ENCODE measurements at regions not wholly inside any gene's neighbourhood (a gene's known extent, or its start where the extent isn't known, plus 50 kb on each side); places are given as distances from the start of the nearest gene placed in this dataset.
"Not testable (repeated sequence)": the region's sequence is repeated elsewhere in the genome, so short reads cannot be mapped to it uniquely, and the experiment has no call there.

DNA sequence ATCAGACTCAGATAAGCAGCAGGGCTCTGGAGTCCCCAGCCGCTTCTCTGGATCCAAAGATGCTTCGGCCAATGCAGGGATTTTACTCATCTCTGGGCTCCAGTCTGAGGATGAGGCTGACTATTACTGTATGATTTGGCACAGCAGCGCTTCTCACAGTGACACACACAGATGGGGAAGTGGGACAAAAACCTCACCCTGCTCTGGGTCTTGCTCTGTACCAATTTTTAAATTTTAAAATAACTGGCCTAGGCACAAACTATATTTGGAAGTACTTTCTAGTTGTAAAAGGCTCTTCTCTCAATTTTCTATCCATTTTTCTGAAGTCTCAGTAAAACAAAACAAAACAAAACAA is 131.7 kb downstream of the VPREB1 start:
- no peaks in the 10 kb centered on the region for H3K79me1 ChIP-seq (ENCODE audit: insufficient read depth, low read depth, low read length, poor library complexity, severe bottlenecking)
- no peak overlapping the region for H2BK15ac ChIP-seq (ENCODE audit: low read depth, low read length)
- no peak overlapping the region for H3T11ph ChIP-seq (ENCODE audit: low read length)
- H2BK12ac ChIP-seq (ENCODE audit: insufficient read length, low read depth, low read length), result no peak overlapping the region
- WGBS (ENCODE audit: extremely low coverage, insufficient read length, low lambda C conversion rate), result no CpG with 5 or more reads among the region's 3 CpGs
- no peak overlapping the region for H3K9ac ChIP-seq (ENCODE audit: extremely low read depth, insufficient read length, low read length)
- H3K18ac ChIP-seq (ENCODE audit: insufficient read length, low read depth, low read length), result no peak overlapping the region
- no peak overlapping the region for H4K91ac ChIP-seq (ENCODE audit: insufficient read length, low read depth, low read length)
- H3K4me1 ChIP-seq (ENCODE audit: insufficient read depth, low read length), result no peaks in the 10 kb centered on the region
- H3K23me2 ChIP-seq (ENCODE audit: insufficient read length, low read depth, low read length, poor library complexity, severe bottlenecking), result no peaks in the 10 kb centered on the region
- H2AK5ac ChIP-seq (ENCODE audit: insufficient read length, low read length), result no peak overlapping the region
- no peak overlapping the region for H3K14ac ChIP-seq (ENCODE audit: insufficient read depth, low read length)
- no peak overlapping the region for H3K56ac ChIP-seq (ENCODE audit: insufficient read length, low read depth, low read length)
- H3K4ac ChIP-seq (ENCODE audit: low read depth, low read length), result no peak overlapping the region
- H2BK120ac ChIP-seq (ENCODE audit: low read depth, low read length, poor library complexity, severe bottlenecking), result no peak overlapping the region
- H3K4me1 Mint-ChIP-seq, result peaks cover 0 to 9% of the 10 kb centered on the region in 2 experiments; a peak in 2 of 4 replicates
- no peak overlapping the region for H2BK20ac ChIP-seq (ENCODE audit: low read depth, low read length, poor library complexity, severe bottlenecking)
- no peak for DNase-seq
- no peak overlapping the region; a peak in 1 of 7 replicates for H3K27ac Mint-ChIP-seq
- TF ChIP-seq, protein P1, sequence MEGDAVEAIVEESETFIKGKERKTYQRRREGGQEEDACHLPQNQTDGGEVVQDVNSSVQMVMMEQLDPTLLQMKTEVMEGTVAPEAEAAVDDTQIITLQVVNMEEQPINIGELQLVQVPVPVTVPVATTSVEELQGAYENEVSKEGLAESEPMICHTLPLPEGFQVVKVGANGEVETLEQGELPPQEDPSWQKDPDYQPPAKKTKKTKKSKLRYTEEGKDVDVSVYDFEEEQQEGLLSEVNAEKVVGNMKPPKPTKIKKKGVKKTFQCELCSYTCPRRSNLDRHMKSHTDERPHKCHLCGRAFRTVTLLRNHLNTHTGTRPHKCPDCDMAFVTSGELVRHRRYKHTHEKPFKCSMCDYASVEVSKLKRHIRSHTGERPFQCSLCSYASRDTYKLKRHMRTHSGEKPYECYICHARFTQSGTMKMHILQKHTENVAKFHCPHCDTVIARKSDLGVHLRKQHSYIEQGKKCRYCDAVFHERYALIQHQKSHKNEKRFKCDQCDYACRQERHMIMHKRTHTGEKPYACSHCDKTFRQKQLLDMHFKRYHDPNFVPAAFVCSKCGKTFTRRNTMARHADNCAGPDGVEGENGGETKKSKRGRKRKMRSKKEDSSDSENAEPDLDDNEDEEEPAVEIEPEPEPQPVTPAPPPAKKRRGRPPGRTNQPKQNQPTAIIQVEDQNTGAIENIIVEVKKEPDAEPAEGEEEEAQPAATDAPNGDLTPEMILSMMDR (conservative IDR thresholded peaks at IDR 0.05), result no peak
- H3K79me2 ChIP-seq (ENCODE audit: insufficient read depth, low read length), result no peaks in the 10 kb centered on the region
- no peak overlapping the region for H4K8ac ChIP-seq (replicated peaks; ENCODE audit: insufficient read length, low read depth, low read length)
- no peak overlapping the region for H2AFZ ChIP-seq (ENCODE audit: low read length)
- H3K4me3 Mint-ChIP-seq, result no peak overlapping the region
- H3K4me2 ChIP-seq (ENCODE audit: insufficient read depth, insufficient read length, low read length), result no peak overlapping the region
- H4K20me1 ChIP-seq (ENCODE audit: control insufficient read depth, insufficient read depth, insufficient read length), result no peaks in the 10 kb centered on the region
- H2BK5ac ChIP-seq (ENCODE audit: insufficient read length, low read length), result no peak overlapping the region
- H3K9me3 ChIP-seq (ENCODE audit: control insufficient read depth, low read depth, low read length), result no peaks in the 10 kb centered on the region
- no peaks in the 10 kb centered on the region; a peak in 1 of 5 replicates for H3K9me3 Mint-ChIP-seq
- no peak overlapping the region for H4K5ac ChIP-seq (ENCODE audit: insufficient read length, low read depth, low read length)
- no peak overlapping the region for H3K23ac ChIP-seq (ENCODE audit: insufficient read length, low read depth, low read length)
- H3K36me3 Mint-ChIP-seq (ENCODE audit: insufficient read depth in 1 of 3, low read depth in 3 of 3), result no peaks in the 10 kb centered on the region
- H3K27ac ChIP-seq (ENCODE audit: insufficient read length, low read depth, low read length), result no peak overlapping the region
- H3K27me3 ChIP-seq (ENCODE audit: insufficient read depth, low read length), result peaks cover 74% of the 10 kb centered on the region
- peaks cover 100% of the 10 kb centered on the region for H3K27me3 Mint-ChIP-seq (ENCODE audit: low read depth)

DNA sequence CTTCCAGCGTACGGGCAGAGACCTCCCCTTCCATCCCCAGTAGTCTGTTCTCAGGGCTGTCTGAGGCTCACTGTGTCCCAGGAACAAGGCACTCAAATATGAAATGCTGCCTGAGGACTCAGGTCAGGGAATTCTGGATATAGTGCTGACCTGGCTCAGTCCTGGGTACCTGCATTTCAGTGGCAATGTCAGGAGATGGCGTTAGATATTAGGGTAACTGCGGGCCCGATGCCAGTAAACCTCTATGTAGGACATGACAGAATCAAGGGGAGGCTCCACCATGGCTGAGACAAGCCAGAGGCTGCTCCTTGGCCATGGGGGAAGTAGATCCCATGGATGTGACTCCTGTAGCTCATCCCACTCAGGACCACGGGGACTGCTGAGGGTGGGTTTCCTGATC is 131.7 kb downstream of the ZNF280B start:
- not testable (repeated sequence) for H3K23ac ChIP-seq (ENCODE audit: insufficient read length, low read depth, low read length); H3K27ac ChIP-seq (ENCODE audit: insufficient read length, low read depth, low read length); H2BK5ac ChIP-seq (ENCODE audit: insufficient read length, low read length); DNase-seq; H2BK20ac ChIP-seq (ENCODE audit: low read depth, low read length, poor library complexity, severe bottlenecking); H2AK5ac ChIP-seq (ENCODE audit: insufficient read length, low read length); H3K18ac ChIP-seq (ENCODE audit: insufficient read length, low read depth, low read length); H3K4me3 Mint-ChIP-seq; H4K8ac ChIP-seq (replicated peaks; ENCODE audit: insufficient read length, low read depth, low read length); H3K14ac ChIP-seq (ENCODE audit: insufficient read depth, low read length); H3K36me3 Mint-ChIP-seq (ENCODE audit: insufficient read depth in 1 of 3, low read depth in 3 of 3); H4K20me1 ChIP-seq (ENCODE audit: control insufficient read depth, insufficient read depth, insufficient read length); H3K4me2 ChIP-seq (ENCODE audit: insufficient read depth, insufficient read length, low read length); H3K56ac ChIP-seq (ENCODE audit: insufficient read length, low read depth, low read length); H3K4me1 ChIP-seq (ENCODE audit: insufficient read depth, low read length); H3K27ac Mint-ChIP-seq; H2BK12ac ChIP-seq (ENCODE audit: insufficient read length, low read depth, low read length); H2BK15ac ChIP-seq (ENCODE audit: low read depth, low read length); H2BK120ac ChIP-seq (ENCODE audit: low read depth, low read length, poor library complexity, severe bottlenecking); H3K9me3 ChIP-seq (ENCODE audit: control insufficient read depth, low read depth, low read length); H3K9ac ChIP-seq (ENCODE audit: extremely low read depth, insufficient read length, low read length); H2AFZ ChIP-seq (ENCODE audit: low read length); H3K79me1 ChIP-seq (ENCODE audit: insufficient read depth, low read depth, low read length, poor library complexity, severe bottlenecking); H3K79me2 ChIP-seq (ENCODE audit: insufficient read depth, low read length); H3K9me3 Mint-ChIP-seq; H4K5ac ChIP-seq (ENCODE audit: insufficient read length, low read depth, low read length); H4K91ac ChIP-seq (ENCODE audit: insufficient read length, low read depth, low read length); H3T11ph ChIP-seq (ENCODE audit: low read length); H3K4ac ChIP-seq (ENCODE audit: low read depth, low read length); H3K4me1 Mint-ChIP-seq; H3K23me2 ChIP-seq (ENCODE audit: insufficient read length, low read depth, low read length, poor library complexity, severe bottlenecking)
- no CpG with 5 or more reads among the region's 6 CpGs for WGBS (ENCODE audit: extremely low coverage, insufficient read length, low lambda C conversion rate)
- H3K27me3 Mint-ChIP-seq (ENCODE audit: low read depth), result peaks cover 100% of the 10 kb centered on the region
- peaks cover 74% of the 10 kb centered on the region for H3K27me3 ChIP-seq (ENCODE audit: insufficient read depth, low read length)
